Activated T-cell treated with anti-CD3 and anti-CD28 coated beads, Interleukin-2, amount 50 U/mL, for 1 hour (primary cell): ENCODE measurements at regions not wholly inside any gene's neighbourhood (a gene's known extent, or its start where the extent isn't known, plus 50 kb on each side); places are given as distances from the start of the nearest gene placed in this dataset.

Experiments
- DNase-seq: peaks from one replicate; pipeline ENCODE4 v3.0.0-alpha.2; 2020

DNA sequence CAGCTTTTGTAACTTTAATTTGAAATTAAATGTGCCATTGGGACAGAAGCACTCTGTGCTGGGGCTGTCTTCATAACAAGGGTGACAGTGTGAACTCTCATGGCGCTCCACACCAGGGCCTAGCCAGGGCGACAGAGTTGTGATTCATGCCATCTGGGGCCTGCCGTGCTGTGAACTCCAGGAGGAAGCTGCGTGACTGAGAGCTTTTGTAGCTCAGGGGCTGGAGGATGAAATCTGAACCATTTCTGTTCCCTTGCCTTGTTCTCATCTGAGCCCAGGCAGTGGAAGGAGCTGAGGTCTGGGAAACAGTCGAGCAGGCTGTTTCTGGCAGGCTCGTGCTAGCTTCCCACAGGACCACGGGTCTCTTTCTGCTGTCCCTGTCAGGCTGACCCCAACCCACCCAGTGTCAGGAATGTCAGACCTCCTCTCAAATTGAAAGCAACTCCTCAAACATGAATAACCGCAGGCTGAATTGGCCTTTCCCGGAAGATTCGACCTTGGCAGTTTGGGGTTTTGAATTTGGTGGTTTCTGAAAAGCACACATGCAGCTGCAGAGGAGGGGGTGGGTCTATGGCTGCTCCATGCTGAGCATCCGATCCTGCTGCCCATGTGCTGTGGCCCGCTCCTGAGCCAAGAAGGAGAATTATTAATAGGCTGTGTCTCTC lies 69.2 kb upstream of the RPS23 start:
- DNase-seq, result no peak

DNA sequence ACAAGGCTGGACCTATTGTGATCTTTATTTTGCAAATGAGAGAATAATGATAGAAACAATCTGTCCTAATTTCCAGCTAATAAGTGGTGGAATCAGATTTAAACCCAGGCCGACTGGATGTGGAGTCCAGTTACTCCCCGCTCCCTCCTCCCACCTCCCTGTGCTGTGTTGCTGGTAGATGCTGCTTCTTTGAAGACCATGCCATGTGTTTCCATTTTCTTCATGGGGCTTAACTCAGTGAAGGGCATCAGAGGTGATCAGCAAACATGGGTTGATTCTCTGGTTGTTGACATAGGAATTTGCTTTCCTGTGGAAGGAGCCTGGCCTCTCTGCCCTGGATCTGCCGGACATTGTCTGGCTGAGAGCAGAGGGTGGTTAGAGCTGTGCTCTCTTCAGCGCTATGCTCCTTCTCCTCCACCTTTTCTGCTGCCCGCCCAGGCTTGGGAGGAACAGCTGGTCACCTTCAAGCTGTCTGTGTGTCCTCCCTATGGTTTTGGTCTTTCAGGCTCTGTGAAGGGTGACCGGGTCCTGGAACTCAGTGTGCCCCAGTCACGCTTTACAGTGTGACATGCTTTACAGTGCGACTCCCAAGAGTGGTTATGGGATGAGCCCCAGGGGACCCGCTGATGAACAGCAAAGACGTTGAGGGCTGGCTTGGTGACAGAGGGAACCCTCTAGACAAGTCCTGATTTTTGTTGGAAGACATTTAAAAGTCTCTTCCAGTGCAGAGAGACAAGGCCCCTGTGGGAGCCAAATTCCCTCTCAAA lies 68.4 kb upstream of the RPS23 start:
- no peak for DNase-seq

DNA sequence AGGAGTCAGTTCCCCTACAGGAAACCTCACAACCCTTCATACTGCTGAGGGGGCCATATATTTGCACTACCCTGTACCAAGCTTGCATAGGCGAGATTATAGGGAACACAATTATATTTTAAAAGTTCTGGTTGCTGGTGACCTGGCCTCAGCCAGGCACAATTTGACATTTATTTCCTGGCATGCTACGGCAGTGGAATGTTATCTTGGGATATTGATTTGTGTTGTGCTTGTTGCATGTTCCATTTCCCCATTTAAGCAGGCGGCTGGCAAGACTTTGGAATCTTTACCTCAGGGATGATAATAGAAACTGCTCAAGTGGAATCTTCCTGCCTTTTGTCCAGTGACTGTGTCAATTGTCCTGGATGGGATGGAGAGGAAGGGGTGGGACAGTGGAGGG lies 67.0 kb upstream of the RPS23 start:
- no peak for DNase-seq

DNA sequence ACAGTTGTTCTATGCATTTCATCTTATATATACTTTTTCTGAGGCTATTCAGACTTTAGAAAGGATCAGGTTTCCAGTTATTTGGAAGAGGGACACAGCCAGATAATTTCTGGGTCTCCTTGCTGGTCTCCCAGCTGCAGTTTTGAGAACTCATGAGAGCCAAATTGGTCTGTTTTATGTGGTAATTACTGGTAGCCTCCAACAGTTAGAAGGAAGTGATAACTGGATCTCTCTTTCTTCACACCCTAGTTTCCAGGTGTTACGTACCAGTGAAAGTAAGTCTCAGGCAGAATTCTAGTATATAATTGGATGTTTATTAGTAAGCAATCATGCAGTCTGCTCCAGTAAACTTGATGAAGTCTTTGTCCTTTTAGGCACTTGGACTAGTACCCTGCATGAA lies 63.2 kb upstream of the RPS23 start:
- DNase-seq, result no peak

DNA sequence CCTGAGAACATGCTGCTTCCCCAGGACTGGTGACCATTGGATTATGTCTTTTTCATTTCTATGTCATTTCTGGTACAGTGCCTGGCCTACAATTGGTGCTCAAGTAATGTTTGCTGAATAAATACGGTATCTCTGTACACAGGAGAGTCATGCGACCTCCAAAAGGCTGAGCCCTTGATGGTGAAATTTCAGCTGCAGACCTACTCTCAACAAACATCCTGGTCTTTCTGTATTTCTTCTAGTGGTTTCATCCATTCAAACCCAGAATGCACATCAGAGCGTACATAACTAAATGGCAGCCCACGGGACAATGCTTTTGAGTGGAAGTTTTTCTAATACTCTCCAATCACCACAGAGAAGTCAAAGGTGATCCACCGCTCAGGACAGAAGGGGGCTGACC lies 62.6 kb upstream of the RPS23 start:
- DNase-seq, result no peak

DNA sequence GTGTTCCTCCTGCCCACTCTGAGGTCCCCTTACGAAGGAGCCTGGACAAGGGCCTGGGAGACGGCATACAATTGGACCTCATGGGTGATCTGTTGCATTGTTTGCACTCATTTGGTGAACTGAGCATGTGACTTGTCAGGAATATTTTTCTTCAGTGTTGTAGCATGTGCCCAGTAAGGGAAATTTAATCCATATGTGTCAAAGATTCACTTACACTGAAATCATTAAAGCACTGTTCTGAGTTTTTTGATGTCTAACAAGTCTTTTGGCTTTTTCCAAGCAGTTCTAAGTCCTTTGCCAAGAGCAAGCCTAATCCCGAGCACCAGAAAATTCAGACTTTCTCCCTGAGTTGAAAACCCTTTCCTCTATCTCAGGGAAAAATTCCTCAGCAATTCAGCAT lies 61.6 kb upstream of the RPS23 start:
- DNase-seq, result no peak

DNA sequence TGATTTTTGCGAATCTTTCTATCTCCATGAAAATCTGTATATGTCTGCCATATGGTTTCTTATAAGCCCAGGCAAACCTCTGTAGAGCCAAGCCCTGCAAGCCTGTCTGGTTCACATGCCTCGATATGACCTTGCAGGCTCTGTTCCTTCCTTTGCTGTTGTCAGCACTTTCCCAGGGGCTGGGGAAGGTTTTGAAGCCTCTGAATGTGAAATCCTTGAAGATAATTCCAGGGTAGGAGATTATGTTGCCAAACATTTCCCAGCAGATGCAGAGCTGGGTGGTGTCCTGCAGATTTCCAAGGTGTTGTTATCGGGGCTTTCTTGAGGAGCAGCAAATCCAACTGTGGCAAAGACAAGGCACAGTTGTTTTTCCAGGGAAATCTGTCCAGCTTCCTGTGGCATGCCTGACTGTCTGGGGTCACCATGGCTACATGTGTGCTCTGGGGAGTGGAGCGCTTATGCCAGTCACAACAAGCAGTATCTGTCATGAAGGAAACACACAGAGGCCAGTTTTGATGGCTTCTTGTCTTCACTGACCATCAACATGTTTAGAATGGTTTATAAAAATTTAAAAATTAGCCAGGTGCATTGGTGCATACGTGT lies 60.7 kb upstream of the RPS23 start:
- DNase-seq, result no peak

DNA sequence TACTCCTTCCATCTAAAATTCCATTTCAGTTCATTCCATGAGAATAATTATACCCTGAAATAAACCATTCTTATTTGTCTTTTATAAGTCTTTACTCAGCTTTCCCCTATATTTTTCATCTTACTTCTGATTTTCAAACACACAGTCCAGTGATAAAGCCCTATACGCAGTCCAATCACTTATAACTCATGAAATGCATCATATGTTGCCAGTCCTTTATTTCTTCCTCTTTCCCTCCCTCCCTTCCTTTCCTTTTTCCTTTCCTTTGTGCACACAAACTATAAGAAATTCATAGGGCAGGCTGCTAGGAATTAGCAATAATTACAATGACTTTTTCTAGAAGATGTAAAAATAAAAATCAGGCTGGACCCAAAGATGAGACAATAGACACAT lies 58.8 kb upstream of the RPS23 start:
- no peak for DNase-seq

DNA sequence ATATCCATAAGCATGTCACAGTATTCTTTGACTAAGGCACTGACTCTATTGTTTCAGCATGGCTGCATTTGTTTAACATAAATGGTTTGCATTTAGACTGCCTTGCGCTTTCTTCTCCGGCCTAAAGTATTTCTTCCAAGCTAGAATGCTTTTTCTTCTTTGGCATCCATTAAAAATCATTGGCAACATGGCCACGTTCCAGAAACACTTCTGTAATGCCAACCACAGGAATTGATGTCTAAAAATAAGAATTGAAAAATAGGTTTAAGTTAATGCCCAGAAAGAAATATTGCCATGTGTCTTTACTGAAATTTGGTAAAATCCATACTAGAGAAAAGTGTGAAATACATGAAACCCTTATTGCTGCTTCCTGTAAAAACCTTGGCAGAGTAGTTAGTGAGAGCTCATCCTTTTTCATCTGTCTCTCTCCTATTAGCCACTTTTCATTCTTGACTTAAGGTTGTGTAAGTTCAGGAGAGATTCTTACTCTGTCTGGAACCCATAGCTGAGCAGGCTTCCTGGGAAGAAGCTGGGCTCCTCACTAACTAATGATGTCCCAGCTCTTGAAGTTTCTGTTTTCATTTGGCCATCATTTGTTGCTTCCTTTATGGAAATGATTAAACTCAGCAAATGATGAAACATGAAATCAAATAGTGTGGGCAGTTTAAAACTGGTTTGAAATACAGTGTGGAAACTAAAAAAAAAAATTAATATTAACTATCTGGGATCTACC lies 58.2 kb upstream of the RPS23 start:
- DNase-seq, result no peak

DNA sequence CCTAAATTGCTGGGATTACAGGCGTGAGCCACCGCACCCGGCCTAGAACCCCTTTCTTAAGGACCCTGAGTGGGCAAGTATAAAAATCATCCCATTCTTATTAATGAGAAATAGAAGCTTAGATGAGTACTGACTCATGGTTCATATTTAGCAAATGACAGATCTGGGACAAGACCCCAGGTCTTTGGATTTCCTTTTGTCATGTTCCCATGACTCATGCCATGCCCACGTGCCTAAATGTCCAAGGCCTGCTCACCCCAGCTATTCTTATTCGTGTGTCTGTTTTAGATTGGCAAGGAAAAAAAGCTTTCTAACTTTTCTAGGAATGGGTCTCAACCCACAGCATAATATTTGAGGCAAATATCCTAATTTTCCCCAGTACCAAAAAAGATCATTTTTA lies 57.7 kb upstream of the RPS23 start:
- no peak for DNase-seq

DNA sequence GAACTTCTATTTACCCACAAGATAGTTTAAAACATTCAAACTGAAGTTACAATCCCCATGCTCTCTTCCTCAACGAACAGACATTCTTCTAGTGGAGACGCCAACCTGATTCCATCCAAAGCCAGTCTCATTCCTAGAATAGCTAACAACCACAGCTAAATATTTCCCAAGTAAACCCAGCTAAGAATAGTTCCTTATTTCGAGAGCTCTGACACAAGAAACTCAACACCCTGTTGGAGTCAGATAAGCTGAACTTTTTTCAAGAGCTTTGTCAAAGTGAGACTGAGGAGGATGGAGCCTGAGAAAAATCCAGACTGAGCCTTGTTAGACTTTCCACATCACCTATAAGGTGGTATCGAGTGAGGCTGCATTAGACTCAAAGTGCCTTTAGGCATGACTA lies 56.7 kb upstream of the RPS23 start:
- no peak for DNase-seq

DNA sequence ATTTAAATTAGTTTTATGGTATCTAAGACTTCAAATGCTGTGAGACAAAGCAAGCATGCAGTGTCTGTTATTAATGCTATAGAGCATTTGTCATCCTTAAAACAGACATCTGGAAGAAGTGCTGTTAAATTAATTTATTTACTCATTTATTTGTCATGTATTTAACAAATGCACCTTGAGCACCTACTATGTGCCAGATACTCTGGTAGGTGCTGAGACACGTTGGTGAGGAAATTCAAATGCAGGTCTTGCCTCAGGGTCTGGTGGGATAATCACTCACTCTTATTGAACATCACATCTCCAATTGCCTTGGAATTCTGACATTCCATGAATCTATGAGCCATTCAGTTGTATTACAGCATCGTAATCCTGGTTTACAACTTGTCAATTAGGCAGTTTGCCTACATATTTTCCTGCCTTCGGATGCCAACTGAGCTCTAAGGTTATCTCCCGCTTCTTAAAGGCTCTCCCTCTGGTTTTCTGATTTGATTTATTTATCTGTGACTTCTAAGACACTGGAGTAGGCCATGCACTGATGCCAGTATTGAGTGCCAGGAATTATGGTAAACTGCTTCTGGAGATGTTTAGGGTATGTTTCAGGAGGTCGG lies 56.0 kb upstream of the RPS23 start:
- DNase-seq, result no peak

DNA sequence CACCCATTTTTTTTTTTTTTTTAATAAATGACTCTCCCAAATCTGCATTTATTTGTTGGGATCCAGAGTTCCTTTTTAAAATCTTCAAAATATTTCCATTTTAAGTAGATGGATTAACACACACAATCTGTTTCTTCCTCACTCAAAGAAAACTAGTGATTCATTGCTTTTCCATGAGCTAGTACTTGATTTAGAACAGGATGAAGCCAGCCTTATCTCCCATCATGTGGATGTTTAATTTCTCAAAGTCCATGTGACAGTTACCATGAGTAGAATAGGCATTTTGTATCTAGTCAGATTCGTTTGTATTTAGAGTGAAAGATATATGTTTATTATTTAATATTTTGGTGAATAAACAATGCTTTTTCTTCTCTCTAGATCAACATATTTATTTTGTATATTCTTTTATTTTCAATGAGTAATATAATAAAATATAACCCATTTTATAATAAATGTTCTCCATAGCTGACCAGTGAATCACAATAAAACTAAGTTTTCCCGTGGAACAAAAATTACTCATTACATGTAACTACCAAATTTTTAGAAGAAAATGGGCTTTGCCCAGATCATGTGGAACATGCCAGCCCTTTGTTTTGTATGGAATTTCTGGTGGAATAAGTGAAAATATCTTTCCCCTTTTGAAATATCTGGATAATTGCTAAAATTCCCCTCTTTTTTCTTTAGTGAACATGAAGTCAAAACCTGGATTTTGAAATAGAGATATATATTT lies 54.9 kb upstream of the RPS23 start:
- no peak for DNase-seq

DNA sequence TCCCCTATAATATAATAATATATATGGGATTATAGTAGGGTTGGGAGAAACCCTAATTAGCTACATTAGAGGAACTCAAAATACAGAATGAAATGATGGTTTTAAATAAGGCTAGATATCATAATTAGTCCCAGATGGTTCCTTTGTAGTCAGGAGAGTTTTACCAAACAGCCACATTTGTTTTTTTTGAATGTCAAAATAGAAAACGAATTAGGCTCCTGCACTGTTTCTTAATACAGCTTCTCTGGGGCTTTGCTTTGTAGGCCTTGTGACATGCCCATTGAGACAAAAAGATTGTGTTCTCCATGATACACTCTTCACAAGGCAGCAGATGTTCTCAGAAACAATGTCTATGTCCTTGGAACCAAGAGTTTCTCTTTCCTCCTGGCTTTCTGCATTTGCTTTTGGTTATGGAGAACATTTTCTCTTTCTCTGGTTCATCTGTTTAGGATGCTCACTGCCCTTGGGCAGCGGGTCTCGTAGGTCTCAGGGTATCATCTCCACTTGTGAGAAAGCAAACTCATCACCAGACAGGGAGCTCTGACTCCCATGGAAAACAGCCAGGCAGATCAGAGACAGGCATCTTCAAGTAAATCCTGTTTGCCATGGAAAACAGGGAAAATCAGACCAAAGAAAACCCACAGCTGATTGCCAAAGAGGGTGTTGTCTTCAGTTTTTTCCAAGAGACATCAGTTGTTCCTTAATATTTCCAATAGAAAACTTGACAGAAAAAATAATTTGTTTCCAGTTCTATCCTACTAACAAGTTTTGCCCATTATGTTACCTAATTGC lies 54.1 kb upstream of the RPS23 start:
- DNase-seq, result no peak

DNA sequence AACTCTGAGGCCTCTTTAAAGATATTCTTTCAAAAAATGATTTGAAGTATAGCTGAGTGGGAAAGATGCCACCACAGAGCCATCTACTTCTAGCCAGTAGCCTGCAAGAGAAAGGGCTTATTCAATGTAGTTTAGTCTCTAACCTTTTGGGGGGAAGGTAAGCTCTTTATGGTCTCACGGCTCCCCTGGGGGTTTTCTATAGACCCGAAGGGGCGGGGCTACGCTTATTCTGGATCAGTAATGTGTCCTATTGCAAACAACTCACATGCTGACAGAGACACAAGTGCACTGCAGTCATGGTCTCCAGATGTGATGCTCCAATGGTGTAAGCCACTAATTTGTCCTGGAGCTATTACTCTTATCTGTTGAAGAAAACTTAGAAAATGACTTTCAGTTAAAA lies 53.4 kb upstream of the RPS23 start:
- DNase-seq, result no peak

DNA sequence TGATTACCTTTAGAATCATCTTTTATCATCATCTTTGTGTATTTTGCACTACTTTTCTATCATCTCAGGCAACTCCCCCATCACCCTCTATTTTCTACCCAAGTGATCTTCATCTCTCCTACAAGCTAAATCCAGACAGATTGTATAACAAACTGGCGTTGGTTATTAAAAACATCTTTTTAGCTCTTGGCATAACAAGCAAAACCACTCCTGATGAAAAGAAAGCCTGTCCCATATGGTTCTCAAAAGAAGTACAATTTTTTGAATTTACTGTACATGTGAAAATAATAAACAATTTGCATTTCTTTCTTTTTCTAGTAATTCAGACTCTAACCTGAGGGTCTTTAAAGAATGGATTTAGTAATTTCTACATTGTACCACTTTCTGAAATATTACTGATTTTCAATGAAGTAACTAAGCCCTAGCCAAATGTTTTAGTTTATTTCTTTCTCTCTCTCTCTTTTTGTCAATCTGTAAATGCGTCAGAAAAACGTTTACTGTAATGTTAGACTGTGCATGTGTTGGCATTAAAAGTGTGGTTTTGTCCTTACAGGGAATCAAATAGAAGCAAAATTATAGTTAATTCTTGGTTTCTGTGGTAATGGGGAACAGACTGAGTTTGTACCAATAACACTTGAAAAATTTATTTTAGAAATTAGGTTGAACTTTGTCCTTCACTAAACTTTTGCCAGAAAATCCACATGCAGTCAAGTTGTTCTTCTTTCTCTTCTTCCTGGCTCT lies 52.5 kb upstream of the RPS23 start:
- DNase-seq, result no peak

DNA sequence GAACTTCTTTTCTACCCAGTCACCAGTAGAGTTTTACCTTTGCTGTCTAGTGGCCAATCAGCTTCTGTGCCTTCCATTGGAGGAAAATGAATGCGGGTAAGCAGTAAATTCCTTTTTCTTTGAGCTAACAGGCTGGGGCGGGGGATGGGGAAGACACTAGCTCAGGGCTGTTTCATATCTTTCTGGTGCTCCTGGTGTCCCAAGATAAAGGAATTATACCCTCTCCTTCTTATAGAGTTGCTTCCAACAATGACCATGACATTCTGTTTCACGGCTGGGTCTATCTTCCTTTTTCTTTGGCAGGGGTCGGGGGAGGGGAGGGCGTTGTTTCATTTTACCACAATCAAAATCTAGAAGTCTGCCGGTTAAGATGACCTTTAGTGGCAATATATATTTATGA lies 51.2 kb upstream of the RPS23 start:
- no peak for DNase-seq
